SK-N-SH treated with all-trans-retinoic acid at 6 μM for 48 hours (cell line): ENCODE measurements at regions not wholly inside any gene's neighbourhood (a gene's known extent, or its start where the extent isn't known, plus 50 kb on each side); places are given as distances from the start of the nearest gene placed in this dataset.
"Not testable (repeated sequence)": the region's sequence is repeated elsewhere in the genome, so short reads cannot be mapped to it uniquely, and the experiment has no call there.

Experiments used
- ARNTL ChIP-seq: fragments of 450-650 bp; formaldehyde crosslinking; IDR thresholded peaks from 2 replicates; pipeline ENCODE4 v1.5.0; 2020; ENCODE audit warnings: low read depth, mild to moderate bottlenecking, moderate library complexity, borderline replicate concordance
- TF ChIP-seq, protein P1 (sequence below): fragments of 250-450 bp; sonication (Bioruptor Pico); IDR thresholded peaks from 2 replicates; pipeline ENCODE4 v1.8.0; 2020; ENCODE audit warnings: mild to moderate bottlenecking, moderate library complexity, borderline replicate concordance

DNA sequence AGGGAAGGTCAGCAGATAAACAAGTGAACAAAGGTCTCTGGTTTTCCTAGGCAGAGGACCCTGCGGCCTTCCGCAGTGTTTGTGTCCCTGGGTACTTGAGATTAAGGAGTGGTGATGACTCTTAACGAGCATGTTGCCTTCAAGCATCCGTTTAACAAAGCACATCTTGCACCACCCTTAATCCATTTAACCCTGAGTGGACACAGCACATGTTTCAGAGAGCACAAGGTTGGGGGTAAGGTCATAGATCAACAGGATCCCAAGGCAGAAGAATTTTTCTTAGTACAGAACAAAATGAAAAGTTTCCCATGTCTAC is 966.4 kb upstream of the DEFB115 start:
- TF ChIP-seq ARNTL (CRISPR knock-in tag): not testable (repeated sequence)
- TF ChIP-seq, protein P1, sequence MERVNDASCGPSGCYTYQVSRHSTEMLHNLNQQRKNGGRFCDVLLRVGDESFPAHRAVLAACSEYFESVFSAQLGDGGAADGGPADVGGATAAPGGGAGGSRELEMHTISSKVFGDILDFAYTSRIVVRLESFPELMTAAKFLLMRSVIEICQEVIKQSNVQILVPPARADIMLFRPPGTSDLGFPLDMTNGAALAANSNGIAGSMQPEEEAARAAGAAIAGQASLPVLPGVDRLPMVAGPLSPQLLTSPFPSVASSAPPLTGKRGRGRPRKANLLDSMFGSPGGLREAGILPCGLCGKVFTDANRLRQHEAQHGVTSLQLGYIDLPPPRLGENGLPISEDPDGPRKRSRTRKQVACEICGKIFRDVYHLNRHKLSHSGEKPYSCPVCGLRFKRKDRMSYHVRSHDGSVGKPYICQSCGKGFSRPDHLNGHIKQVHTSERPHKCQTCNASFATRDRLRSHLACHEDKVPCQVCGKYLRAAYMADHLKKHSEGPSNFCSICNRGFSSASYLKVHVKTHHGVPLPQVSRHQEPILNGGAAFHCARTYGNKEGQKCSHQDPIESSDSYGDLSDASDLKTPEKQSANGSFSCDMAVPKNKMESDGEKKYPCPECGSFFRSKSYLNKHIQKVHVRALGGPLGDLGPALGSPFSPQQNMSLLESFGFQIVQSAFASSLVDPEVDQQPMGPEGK (CRISPR knock-in tag): not testable (repeated sequence)
